SU-DHL-6 (cell line): ENCODE measurements at regions not wholly inside any gene's neighbourhood (a gene's known extent, or its start where the extent isn't known, plus 50 kb on each side); places are given as distances from the start of the nearest gene placed in this dataset.

Experiments
- H2AFZ ChIP-seq: fragments of 200-600 bp; sonication (generic); 2 replicates; pipeline ENCODE4 v1.6.1; 2014; ENCODE audit warnings: low read depth, mild to moderate bottlenecking, moderate library complexity, mixed read lengths, antibody characterized with exemption, low read length; ENCODE audit not compliant: severe bottlenecking
- H3F3A ChIP-seq: fragments of 200-600 bp; shearing (Covaris generic); 2 replicates; pipeline ENCODE4 v1.6.0; 2016; ENCODE audit warnings: antibody characterized with exemption, mild to moderate bottlenecking; ENCODE audit not compliant: insufficient read depth
- H3K27ac ChIP-seq: fragments of 200-600 bp; sonication (generic); 2 replicates; pipeline ENCODE4 v1.5.1; 2016; ENCODE audit warnings: low read depth, mild to moderate bottlenecking, low read length, moderate library complexity, mixed read lengths
- H3K27me3 ChIP-seq: fragments of 200-600 bp; sonication (generic), shearing (Covaris generic); 2 replicates; pipeline ENCODE4 v1.6.0; 2014; ENCODE audit warnings: mild to moderate bottlenecking, low read length
- H3K36me3 ChIP-seq: fragments of 200-600 bp; sonication (generic); 2 replicates; pipeline ENCODE4 v1.6.1; 2014; ENCODE audit warnings: mild to moderate bottlenecking, low read length, mixed read lengths
- H3K4me2 ChIP-seq: fragments of 300-600, 200-600 bp; shearing (Covaris generic), sonication (generic); 2 replicates; pipeline ENCODE4 v1.6.0; 2014; ENCODE audit warnings: low read length, low read depth, mild to moderate bottlenecking; ENCODE audit not compliant: poor library complexity, severe bottlenecking
- H3K4me3 ChIP-seq: fragments of 200-600 bp; sonication (generic); 2 replicates; pipeline ENCODE4 v1.5.1; 2014; ENCODE audit warnings: antibody characterized with exemption, low read length, mild to moderate bottlenecking, mixed read lengths; ENCODE audit not compliant: insufficient read depth, poor library complexity, severe bottlenecking
- H3K79me2 ChIP-seq: fragments of 200-600 bp; sonication (generic); 2 replicates; pipeline ENCODE4 v1.6.1; 2014; ENCODE audit warnings: mild to moderate bottlenecking, low read length, moderate library complexity; ENCODE audit not compliant: insufficient read depth
- H3K9ac ChIP-seq: fragments of 200-600 bp; sonication (generic); 2 replicates; pipeline ENCODE4 v1.7.0; 2014; ENCODE audit warnings: mild to moderate bottlenecking, low read length
- H3K9me2 ChIP-seq: fragments of 200-600 bp; sonication (generic); replicated peaks from 2 replicates; pipeline ENCODE4 v1.6.1; 2014; ENCODE audit warnings: low read length; ENCODE audit not compliant: insufficient read depth
- H3K9me3 ChIP-seq: fragments of 200-600 bp; sonication (generic); 2 replicates; pipeline ENCODE4 v1.6.1; 2014; ENCODE audit warnings: low read length, mixed read lengths; ENCODE audit not compliant: insufficient read depth
- H4K20me1 ChIP-seq: fragments of 200-600 bp; sonication (generic); 2 replicates; pipeline ENCODE4 v1.6.1; 2014; ENCODE audit warnings: low read depth, mild to moderate bottlenecking, antibody characterized with exemption, low read length, moderate library complexity, mixed read lengths
- CTCF ChIP-seq: fragments of 200-600 bp; sonication (generic); IDR thresholded peaks from one replicate; pipeline ENCODE4 v1.5.1; 2017; ENCODE audit warnings: antibody characterized with exemption, mild to moderate bottlenecking, low read length, moderate library complexity; ENCODE audit not compliant: insufficient read depth, poor library complexity, severe bottlenecking
- EZH2phosphoT487 ChIP-seq: fragments of 200-600 bp; sonication (generic), shearing (Covaris generic); conservative IDR thresholded peaks from 2 replicates; pipeline ENCODE4 v1.6.1; 2018; ENCODE audit warnings: mild to moderate bottlenecking, antibody characterized with exemption, low read length, moderate library complexity, mixed read lengths

GRCh38 chr6:23424584-23424983 lies 701.4 kb upstream of the NRSN1 start:
- Histone ChIP-seq H4K20me1 (no peaks in the 10 kb centered on the region), H3K4me2 (no peak overlapping the region), H3K9ac (no peak overlapping the region), H3K79me2 (no peaks in the 10 kb centered on the region), H3K9me2 (no peaks in the 10 kb centered on the region), H3K9me3 (no peaks in the 10 kb centered on the region), H3K27ac (no peak overlapping the region), H3K36me3 (no peaks in the 10 kb centered on the region), H3K27me3 (no peaks in the 10 kb centered on the region), H3K4me3 (no peak overlapping the region), H3F3A (no peaks in the 10 kb centered on the region), H2AFZ (no peak overlapping the region)
- TF ChIP-seq CTCF (no peak), EZH2phosphoT487 (no peak)

GRCh38 chr6:23435126-23435525 lies 690.9 kb upstream of the NRSN1 start:
- Histone ChIP-seq H3K9ac (no peak overlapping the region), H3K9me2 (no peaks in the 10 kb centered on the region), H3K9me3 (no peaks in the 10 kb centered on the region), H3K4me2 (no peak overlapping the region), H3F3A (no peaks in the 10 kb centered on the region), H3K27ac (no peak overlapping the region), H4K20me1 (no peaks in the 10 kb centered on the region), H3K79me2 (no peaks in the 10 kb centered on the region), H3K36me3 (no peaks in the 10 kb centered on the region), H3K4me3 (no peak overlapping the region), H2AFZ (no peak overlapping the region), H3K27me3 (no peaks in the 10 kb centered on the region)
- TF ChIP-seq CTCF (no peak), EZH2phosphoT487 (no peak)

- Histone ChIP-seq H3K36me3 (no peaks in the 10 kb centered on the region), H3K9me2 (no peaks in the 10 kb centered on the region), H3K79me2 (no peaks in the 10 kb centered on the region), H3F3A (no peaks in the 10 kb centered on the region), H3K27ac (no peak overlapping the region), H3K4me3 (no peak overlapping the region), H2AFZ (no peak overlapping the region), H4K20me1 (no peaks in the 10 kb centered on the region), H3K27me3 (no peaks in the 10 kb centered on the region), H3K4me2 (no peak overlapping the region), H3K9me3 (no peaks in the 10 kb centered on the region), H3K9ac (no peak overlapping the region)
- TF ChIP-seq EZH2phosphoT487 = no peak
- no peak for TF ChIP-seq CTCF
These were observed 690.2 kb upstream of the NRSN1 start for GRCh38 chr6:23435798-23436197.
